Epithelial cell of esophagus (primary cell): ENCODE measurements at regions not wholly inside any gene's neighbourhood (a gene's known extent, or its start where the extent isn't known, plus 50 kb on each side); places are given as distances from the start of the nearest gene placed in this dataset.

ENCODE experiments used
- DNase-seq: peaks from one replicate; pipeline ENCODE4 v3.0.0; 2010; ENCODE audit warnings: low read depth
- H3K4me3 ChIP-seq: 2 replicates; pipeline ENCODE4 v1.5.1; 2011; ENCODE audit warnings: mild to moderate bottlenecking, low read length, control low read depth
- CTCF ChIP-seq: IDR thresholded peaks from 2 replicates; pipeline ENCODE4 v1.5.1; 2011; ENCODE audit warnings: low read depth, mild to moderate bottlenecking, low read length, control low read depth, inconsistent platforms; ENCODE audit not compliant: insufficient read depth; ENCODE audit errors: missing control alignments

GRCh38 chr16:73217654-73218053 is 169.7 kb upstream of the ZFHX3 start:
- H3K4me3 ChIP-seq = no peak overlapping the region
- no peak for TF ChIP-seq CTCF
- no peak for DNase-seq

- H3K4me3 ChIP-seq = no peak overlapping the region
- no peak for DNase-seq
- TF ChIP-seq CTCF = no peak
Measured at GRCh38 chr16:73216932-73217331, 169.0 kb upstream of the ZFHX3 start.

- no peak overlapping the region for H3K4me3 ChIP-seq
- no peak for DNase-seq
- no peak for TF ChIP-seq CTCF
Measured at GRCh38 chr16:73215678-73216377, 167.9 kb upstream of the ZFHX3 start.

GRCh38 chr16:73214825-73215677 is 167.1 kb upstream of the ZFHX3 start:
- TF ChIP-seq CTCF = no peak
- DNase-seq = no peak
- H3K4me3 ChIP-seq = no peak overlapping the region

GRCh38 chr16:73213732-73214455 is 166.0 kb upstream of the ZFHX3 start:
- no peak overlapping the region for H3K4me3 ChIP-seq
- TF ChIP-seq CTCF = no peak
- no peak for DNase-seq

- no peak overlapping the region for H3K4me3 ChIP-seq
- no peak for DNase-seq
- TF ChIP-seq CTCF = no peak
Measured at GRCh38 chr16:73212431-73212830, 164.5 kb upstream of the ZFHX3 start.
